SK-N-SH (cell line): ENCODE measurements at regions not wholly inside any gene's neighbourhood (a gene's known extent, or its start where the extent isn't known, plus 50 kb on each side); places are given as distances from the start of the nearest gene placed in this dataset.

Experiments
- CTCF ChIA-PET: fragments of 300-600, 350-600 bp; formaldehyde crosslinking; extraction: SDS; loops from one replicate; lab custom pipeline; 2021; lab: Yijun Ruan, JAX
- POLR2A ChIA-PET: fragments of 350-600 bp; sonication (Branson Sonifier 250); formaldehyde crosslinking; extraction: SDS; loops from one replicate; lab custom pipeline; 2020; ENCODE audit warnings: antibody characterized with exemption, inconsistent platforms; lab: Yijun Ruan, JAX
- DNase-seq: peaks from one replicate; pipeline ENCODE4 v3.0.0; 2012
- H2AFZ ChIP-seq: fragments of 200-600 bp; sonication (generic); 2 replicates; pipeline ENCODE4 v1.8.1; 2016; ENCODE audit warnings: antibody characterized with exemption, mild to moderate bottlenecking, low read depth
- H3F3A ChIP-seq: fragments of 200-600 bp; sonication (generic); replicated peaks from 2 replicates; pipeline ENCODE3; 2016; ENCODE audit warnings: antibody characterized with exemption, mild to moderate bottlenecking; ENCODE audit not compliant: insufficient read depth
- H3K27ac ChIP-seq, 2 experiments: fragments of 200-500 bp in 1 of 2; fragments of 200-600 bp in 1 of 2; sonication (Bioruptor generic) in 1 of 2; sonication (generic), shearing (Covaris generic) in 1 of 2; 2 replicates each; pipeline versions ENCODE4 v1.5.1 to v1.6.1; 2014 to 2016; ENCODE audit warnings: low read depth in 2 of 2, inconsistent platforms in 1 of 2, low read length in 1 of 2, mild to moderate bottlenecking in 1 of 2, mixed read lengths in 1 of 2
- H3K27me3 ChIP-seq: fragments of 200-600 bp; sonication (generic), shearing (Covaris generic); 2 replicates; pipeline ENCODE4 v1.6.1; 2016; ENCODE audit warnings: mixed run types; ENCODE audit not compliant: insufficient read depth
- H3K36me3 ChIP-seq, 2 experiments: fragments of 200-500 bp in 1 of 2; fragments of 200-600 bp in 1 of 2; sonication (Bioruptor generic) in 1 of 2; sonication (generic) in 1 of 2; replicated peaks in 1 of 2; 2 replicates each; pipeline versions ENCODE3 to v1.5.1; 2014 to 2016; ENCODE audit warnings: low read length in 1 of 2, mild to moderate bottlenecking in 1 of 2; ENCODE audit not compliant: insufficient read depth in 2 of 2, control insufficient read depth in 1 of 2
- H3K4me1 ChIP-seq, 2 experiments: fragments of 200-500 bp in 1 of 2; fragments of 200-600 bp in 1 of 2; sonication (Bioruptor generic) in 1 of 2; sonication (generic), shearing (Covaris generic) in 1 of 2; 2 replicates each; pipeline versions ENCODE4 v1.5.1 to v1.6.1; 2014 to 2016; ENCODE audit warnings: low read depth in 1 of 2, low read length in 1 of 2, mixed run types in 1 of 2; ENCODE audit not compliant: insufficient read depth in 2 of 2, control insufficient read depth in 1 of 2
- H3K4me2 ChIP-seq: fragments of 200-600 bp; sonication (generic), shearing (Covaris generic); 2 replicates; pipeline ENCODE4 v1.6.1; 2017; ENCODE audit warnings: mixed run types
- H3K4me3 ChIP-seq, 2 experiments: fragments of 200-500 bp in 1 of 2; fragments of 200-600 bp in 1 of 2; sonication (Bioruptor generic) in 1 of 2; sonication (generic), shearing (Covaris generic) in 1 of 2; 2 replicates each; pipeline versions ENCODE4 v1.5.1 to v1.8.1; 2014 to 2016; ENCODE audit warnings: low read depth in 2 of 2, inconsistent platforms in 1 of 2, low read length in 1 of 2, mild to moderate bottlenecking in 1 of 2, mixed read lengths in 1 of 2, moderate library complexity in 1 of 2
- H3K79me2 ChIP-seq: fragments of 200-600 bp; sonication (generic); 2 replicates; pipeline ENCODE4 v1.8.1; 2017; ENCODE audit warnings: mild to moderate bottlenecking; ENCODE audit not compliant: insufficient read depth
- H3K9ac ChIP-seq: fragments of 200-600 bp; sonication (generic); 2 replicates; pipeline ENCODE4 v1.6.1; 2017; ENCODE audit warnings: mixed run types
- H3K9me2 ChIP-seq: fragments of 200-600 bp; sonication (generic); 2 replicates; pipeline ENCODE4 v1.6.1; 2017; ENCODE audit warnings: mixed run types
- H3K9me3 ChIP-seq: fragments of 200-600 bp; sonication (generic); 2 replicates; pipeline ENCODE4 v1.6.1; 2017; ENCODE audit warnings: mixed run types, mild to moderate bottlenecking, moderate library complexity
- H4K20me1 ChIP-seq: fragments of 200-600 bp; sonication (generic); 2 replicates; pipeline ENCODE4 v1.6.1; 2017; ENCODE audit warnings: mild to moderate bottlenecking, mixed run types; ENCODE audit not compliant: insufficient read depth
- FOSL2 ChIP-seq: IDR thresholded peaks from 2 replicates; pipeline ENCODE4 v1.4.0; 2012; ENCODE audit warnings: low read depth, mild to moderate bottlenecking, moderate library complexity, borderline replicate concordance
- JUND ChIP-seq: IDR thresholded peaks from 2 replicates; pipeline ENCODE4 v1.4.0; 2012
- MEF2A ChIP-seq: IDR thresholded peaks from 2 replicates; pipeline ENCODE4 v1.4.0; 2012; ENCODE audit warnings: low read depth, borderline replicate concordance
- NFIC ChIP-seq: IDR thresholded peaks from 2 replicates; pipeline ENCODE4 v1.4.0; 2012; ENCODE audit warnings: borderline replicate concordance
- TAF1 ChIP-seq: IDR thresholded peaks from 2 replicates; pipeline ENCODE4 v1.6.1; 2012; ENCODE audit warnings: low read depth, mild to moderate bottlenecking, low read length, moderate library complexity, borderline replicate concordance
- TCF12 ChIP-seq: IDR thresholded peaks from 2 replicates; pipeline ENCODE4 v1.4.0; 2012
- USF1 ChIP-seq: IDR thresholded peaks from 2 replicates; pipeline ENCODE4 v1.4.0; 2012; ENCODE audit warnings: low read depth, borderline replicate concordance
- YY1 ChIP-seq: IDR thresholded peaks from 2 replicates; pipeline ENCODE4 v1.4.0; 2012; ENCODE audit warnings: low read depth, mild to moderate bottlenecking
- ZBTB33 ChIP-seq: IDR thresholded peaks from 2 replicates; pipeline ENCODE4 v1.4.0; 2012; ENCODE audit warnings: low read depth, borderline replicate concordance
- WGBS: methylation state at CpG from one replicate; pipeline ENCODE4 v1.1.6; 2017; ENCODE audit warnings: low lambda C conversion rate; 5-methylcytosine and 5-hydroxymethylcytosine counted together

- peak; percentile 53; the same call in 1 of the 2 replicates for TF ChIP-seq JUND
These were observed 139.4 kb downstream of the GNAT3 start (continued) for GRCh38 chr7:80372415-80372814.

- DNase-seq: no peak
These were observed 141.3 kb downstream of the GNAT3 start for GRCh38 chr7:80370587-80370986.

GRCh38 chr7:80369321-80369720, 142.5 kb downstream of the GNAT3 start:
- CTCF ChIA-PET: no interaction called here
- no peak overlapping the region for H3K4me3 ChIP-seq

More at GRCh38 chr7:80370587-80370986, 141.3 kb downstream of the GNAT3 start:
- Histone ChIP-seq H3K27me3 (no peaks in the 10 kb centered on the region), H4K20me1 (no peaks in the 10 kb centered on the region), H3K79me2 (no peaks in the 10 kb centered on the region), H3K9me3 (peaks cover 2% of the 10 kb centered on the region), H2AFZ (no peak overlapping the region), H3K27ac (no peak overlapping the region), H3F3A (peaks cover 5% of the 10 kb centered on the region), H3K4me3 (no peak overlapping the region), H3K9ac (no peak overlapping the region), H3K36me3 (no peaks in the 10 kb centered on the region), H3K9me2 (no peaks in the 10 kb centered on the region), H3K4me2 (no peak overlapping the region), H3K4me1 (peaks cover 0 to 10% of the 10 kb centered on the region in 2 experiments; a peak in 1 of 4 replicates)
- TF ChIP-seq TCF12 (no peak), FOSL2 (no peak), YY1 (no peak), NFIC (no peak)
- WGBS: 91% methylated on average over 1 of the region's 1 CpG
- ChIA-PET CTCF (no interaction called here), POLR2A (no interaction called here)

More at GRCh38 chr7:80369321-80369720, 142.5 kb downstream of the GNAT3 start:
- no peak for DNase-seq
- H3K9me2 ChIP-seq: no peaks in the 10 kb centered on the region
- no peaks in the 10 kb centered on the region for H3K79me2 ChIP-seq
- no peak overlapping the region for H3K4me2 ChIP-seq
- peaks cover 5% of the 10 kb centered on the region for H3F3A ChIP-seq
- H2AFZ ChIP-seq: no peak overlapping the region
- H3K9me3 ChIP-seq: peaks cover 9% of the 10 kb centered on the region
- peaks cover 0 to 4% of the 10 kb centered on the region in 2 experiments for H3K36me3 ChIP-seq
- no peak for TF ChIP-seq USF1
- TF ChIP-seq MEF2A: no peak
- TF ChIP-seq YY1: no peak
- TF ChIP-seq ZBTB33: no peak
- TF ChIP-seq TAF1: no peak
- no peak overlapping the region for H3K27ac ChIP-seq
- no peak overlapping the region for H3K9ac ChIP-seq
- peaks cover 0 to 10% of the 10 kb centered on the region in 2 experiments; a peak in 1 of 4 replicates for H3K4me1 ChIP-seq
- POLR2A ChIA-PET: no interaction called here
- 91% methylated on average over 7 of the region's 7 CpGs for WGBS
- H3K27me3 ChIP-seq: no peaks in the 10 kb centered on the region
- H4K20me1 ChIP-seq: no peaks in the 10 kb centered on the region
